Peyer's patch (tissue), 4 donors: ENCODE measurements at regions not wholly inside any gene's neighbourhood (a gene's known extent, or its start where the extent isn't known, plus 50 kb on each side); places are given as distances from the start of the nearest gene placed in this dataset.

Experiments used
- POLR2A ChIP-seq, 2 donors: fragments of 450-650 bp; IDR thresholded peaks; one replicate each; pipeline ENCODE4 v1.5.1; 2017; ENCODE audit warnings: antibody characterized with exemption in 2 of 2, mild to moderate bottlenecking in 2 of 2, moderate library complexity in 2 of 2
- TF ChIP-seq, protein P1 (sequence below), 6 experiments: fragments of 450-650 bp in 4 of 6; fragments of 200-600 bp in 2 of 6; sonication (generic) in 1 of 6; IDR thresholded peaks; one replicate each; pipeline ENCODE4 v1.5.1; 2017 to 2019; ENCODE audit warnings: antibody characterized with exemption in 6 of 6, mild to moderate bottlenecking in 3 of 6, moderate library complexity in 1 of 6

DNA sequence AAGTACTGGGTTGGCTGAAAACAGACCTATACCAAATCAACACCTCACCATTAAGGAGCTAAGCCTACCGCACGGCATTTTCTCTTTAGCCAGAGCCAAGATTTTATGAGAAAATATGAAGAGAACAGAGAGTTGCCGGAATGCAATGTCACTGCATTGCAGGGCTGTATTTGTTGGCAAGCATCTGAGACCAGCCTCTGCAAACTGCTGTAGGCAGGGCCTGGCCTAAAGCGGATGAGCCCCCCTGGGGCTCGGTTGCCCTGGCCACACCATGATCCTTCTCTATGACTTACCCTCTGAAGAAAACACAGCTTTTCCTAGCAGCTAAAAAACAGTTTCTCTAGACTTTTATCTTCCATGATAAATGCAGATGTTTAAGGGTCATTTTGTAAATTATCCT is 120.5 kb upstream of the SORBS2 start:
- TF ChIP-seq, protein P1, sequence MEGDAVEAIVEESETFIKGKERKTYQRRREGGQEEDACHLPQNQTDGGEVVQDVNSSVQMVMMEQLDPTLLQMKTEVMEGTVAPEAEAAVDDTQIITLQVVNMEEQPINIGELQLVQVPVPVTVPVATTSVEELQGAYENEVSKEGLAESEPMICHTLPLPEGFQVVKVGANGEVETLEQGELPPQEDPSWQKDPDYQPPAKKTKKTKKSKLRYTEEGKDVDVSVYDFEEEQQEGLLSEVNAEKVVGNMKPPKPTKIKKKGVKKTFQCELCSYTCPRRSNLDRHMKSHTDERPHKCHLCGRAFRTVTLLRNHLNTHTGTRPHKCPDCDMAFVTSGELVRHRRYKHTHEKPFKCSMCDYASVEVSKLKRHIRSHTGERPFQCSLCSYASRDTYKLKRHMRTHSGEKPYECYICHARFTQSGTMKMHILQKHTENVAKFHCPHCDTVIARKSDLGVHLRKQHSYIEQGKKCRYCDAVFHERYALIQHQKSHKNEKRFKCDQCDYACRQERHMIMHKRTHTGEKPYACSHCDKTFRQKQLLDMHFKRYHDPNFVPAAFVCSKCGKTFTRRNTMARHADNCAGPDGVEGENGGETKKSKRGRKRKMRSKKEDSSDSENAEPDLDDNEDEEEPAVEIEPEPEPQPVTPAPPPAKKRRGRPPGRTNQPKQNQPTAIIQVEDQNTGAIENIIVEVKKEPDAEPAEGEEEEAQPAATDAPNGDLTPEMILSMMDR (IDR thresholded peaks at IDR 0.05), result no peak
- no peak for TF ChIP-seq POLR2A (IDR thresholded peaks at IDR 0.05)
